ENCODE measurements at regions not wholly inside any gene's neighbourhood (a gene's known extent, or its start where the extent isn't known, plus 50 kb on each side); places are given as distances from the start of the nearest gene placed in this dataset.
"Not testable (repeated sequence)": the region's sequence is repeated elsewhere in the genome, so short reads cannot be mapped to it uniquely, and the experiment has no call there.

DNA sequence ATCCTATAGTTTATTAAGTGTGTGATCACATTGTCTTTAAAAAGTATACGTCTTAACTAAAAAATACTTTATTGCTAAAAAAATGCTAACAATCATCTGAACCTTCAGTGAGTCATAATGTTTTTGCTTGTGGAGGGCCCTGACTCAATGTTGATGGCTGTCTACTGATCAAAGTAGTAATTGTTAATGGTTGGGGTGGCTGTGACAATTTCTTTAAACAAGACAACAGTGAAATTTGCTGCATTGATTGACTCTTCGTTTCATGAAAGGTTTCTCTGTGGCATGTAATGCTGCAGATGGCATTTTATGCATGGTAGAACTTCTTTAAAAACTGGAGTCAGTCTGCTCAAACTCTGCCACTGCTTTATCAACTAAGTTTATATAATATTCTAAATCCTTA lies 101.4 kb upstream of the IL15 start:
- no peak for DNase-seq (ENCODE audit: low spot score)

DNA sequence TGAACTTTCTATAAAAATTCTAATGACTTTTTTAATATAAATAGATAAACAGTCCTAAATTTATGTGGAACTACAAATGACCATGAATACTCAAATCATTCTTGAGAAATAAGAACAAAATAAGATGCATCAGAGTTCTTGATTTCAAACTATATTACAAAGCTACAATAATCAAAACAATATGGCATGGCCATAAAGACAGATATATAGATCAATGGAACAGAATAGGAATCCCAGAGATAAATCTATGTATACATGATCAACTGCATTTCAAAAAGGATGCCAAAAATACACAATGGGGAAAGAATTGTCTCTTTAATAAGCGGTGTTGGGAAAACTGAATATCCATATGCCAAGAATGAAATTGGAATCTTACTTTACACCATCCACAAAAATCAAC lies 98.4 kb upstream of the IL15 start:
- DNase-seq (ENCODE audit: low spot score): no peak

DNA sequence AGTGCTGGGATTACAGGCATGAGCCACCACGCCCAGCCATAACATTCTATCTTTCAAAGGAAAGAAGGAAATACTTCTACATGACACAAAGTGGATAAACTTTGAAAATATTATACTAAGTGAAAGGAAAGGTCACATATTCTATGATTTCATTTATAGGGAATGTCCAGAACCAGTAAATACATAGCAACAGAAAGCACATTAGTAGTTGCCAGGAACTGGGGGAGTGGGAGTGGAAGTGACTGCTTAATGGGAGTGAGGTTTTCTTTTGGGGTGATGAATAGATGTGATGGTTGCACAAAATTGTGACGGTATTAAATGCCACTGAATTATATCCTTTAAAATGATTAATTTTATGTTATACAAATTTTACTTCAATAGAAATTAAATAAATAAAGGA lies 95.7 kb upstream of the IL15 start:
- DNase-seq (ENCODE audit: low spot score): no peak

DNA sequence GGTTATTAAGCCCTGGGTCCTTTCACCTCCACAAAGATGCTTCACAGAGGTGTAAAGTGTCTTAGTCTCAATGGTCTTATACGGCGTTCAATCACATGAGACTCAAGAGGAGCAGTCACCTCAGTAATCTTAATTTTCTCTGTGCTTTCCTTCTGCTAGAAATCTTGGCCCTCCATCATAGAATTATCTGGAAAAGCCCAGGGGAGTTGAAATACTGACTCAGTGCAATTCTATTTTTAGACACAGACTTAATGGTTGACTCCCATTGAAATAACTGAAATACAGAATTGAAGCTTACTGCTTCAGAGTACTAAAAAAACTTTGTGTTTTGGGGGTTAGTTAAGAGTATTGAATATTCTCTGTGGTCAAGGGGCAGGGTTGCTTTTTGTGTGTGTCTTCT lies 94.5 kb upstream of the IL15 start:
- no peak for DNase-seq (ENCODE audit: low spot score)

DNA sequence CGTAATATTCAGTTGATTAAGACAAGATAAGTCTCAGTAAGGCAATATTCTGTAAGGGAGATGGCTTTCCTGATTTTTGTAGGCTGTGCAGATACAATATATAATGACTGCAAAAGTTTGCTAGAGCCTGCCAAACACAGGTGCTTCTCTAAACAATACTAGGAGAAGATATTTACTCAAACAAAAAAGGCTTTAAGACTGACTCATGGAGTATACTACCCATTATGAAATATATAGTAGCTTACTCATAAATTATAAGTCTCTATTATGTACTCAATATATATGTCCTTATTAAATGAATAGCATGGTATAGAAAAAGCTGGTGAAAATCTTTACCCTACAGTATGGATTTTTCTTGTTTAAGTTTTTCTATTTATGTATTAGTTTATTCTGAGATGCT lies 93.2 kb upstream of the IL15 start:
- DNase-seq (ENCODE audit: low spot score): no peak

DNA sequence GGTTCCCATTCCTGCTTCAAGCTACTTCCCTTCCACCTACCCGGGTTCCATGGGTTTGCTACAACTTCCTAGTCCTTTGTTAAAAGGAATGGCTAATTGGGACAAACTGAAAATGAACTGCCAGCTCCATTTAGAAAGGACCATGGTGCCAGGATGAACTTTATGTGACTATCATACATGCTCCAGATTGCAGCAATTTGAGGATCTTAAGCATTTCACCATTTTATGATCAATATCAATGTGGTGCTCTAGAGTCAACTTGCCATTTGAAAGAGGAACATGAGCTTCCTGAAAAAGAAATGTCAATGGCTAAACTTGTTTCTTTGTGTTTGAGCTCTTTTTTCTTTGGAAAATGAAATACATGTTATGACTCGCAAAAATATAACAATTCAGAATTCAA lies 92.7 kb upstream of the IL15 start:
- no peak for DNase-seq (ENCODE audit: low spot score)

DNA sequence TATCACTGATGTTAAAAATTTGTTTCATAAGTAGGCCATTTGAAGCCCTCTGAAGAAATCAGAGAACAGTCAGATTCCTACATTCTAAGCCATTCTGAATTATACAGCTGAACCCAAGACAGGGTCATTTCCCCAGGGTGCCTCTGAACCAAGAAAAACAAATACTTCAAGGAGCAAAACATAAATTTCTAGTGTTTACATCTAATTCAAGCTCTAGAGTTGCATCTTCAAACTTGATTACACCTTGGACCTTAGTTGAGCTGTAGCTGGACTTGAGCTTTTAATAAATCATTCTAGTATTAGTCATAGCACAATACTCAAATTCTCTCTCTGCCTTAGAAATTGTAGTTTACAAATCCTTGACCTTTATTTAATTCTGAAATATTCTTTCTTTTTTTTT lies 87.6 kb upstream of the IL15 start:
- no peak for DNase-seq (ENCODE audit: low spot score)

DNA sequence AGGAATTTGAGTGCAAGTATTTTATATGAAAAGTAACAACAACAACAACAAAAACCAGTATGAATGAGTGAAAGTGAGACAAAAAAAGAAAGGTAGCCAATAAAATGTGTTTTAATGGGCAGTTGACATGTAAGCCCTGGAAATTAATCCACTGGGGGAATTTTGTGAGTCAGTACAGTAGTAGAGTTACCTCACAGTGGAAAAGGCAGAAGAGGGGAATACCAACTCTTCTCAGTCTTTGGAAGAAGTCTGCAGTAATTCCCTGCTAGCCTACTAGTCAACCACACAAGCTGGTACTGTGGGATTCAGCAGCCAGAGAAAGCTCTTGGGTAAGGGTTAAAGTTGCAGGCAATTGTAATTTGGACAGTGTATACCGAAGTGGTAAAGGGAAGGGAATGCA lies 76.3 kb upstream of the IL15 start:
- DNase-seq (ENCODE audit: low spot score): no peak

DNA sequence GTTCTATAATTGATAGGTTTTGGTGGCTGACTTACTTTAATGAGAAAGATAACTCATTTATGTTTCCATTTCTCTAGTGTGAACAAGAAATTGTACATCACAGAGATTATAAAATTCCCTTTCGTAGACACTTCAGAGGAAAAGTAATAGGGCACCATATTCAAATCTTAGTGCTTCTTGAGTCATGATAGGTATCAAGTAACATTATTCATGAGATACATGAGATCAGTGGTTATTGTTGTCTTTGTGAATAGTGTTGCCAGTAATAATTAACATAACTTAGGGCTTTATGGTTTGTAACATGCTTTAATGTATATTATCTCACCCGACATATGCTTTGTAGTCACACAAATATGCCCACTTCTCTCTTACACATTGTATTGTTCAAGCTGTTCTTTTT lies 73.7 kb upstream of the IL15 start:
- DNase-seq (ENCODE audit: low spot score): no peak

DNA sequence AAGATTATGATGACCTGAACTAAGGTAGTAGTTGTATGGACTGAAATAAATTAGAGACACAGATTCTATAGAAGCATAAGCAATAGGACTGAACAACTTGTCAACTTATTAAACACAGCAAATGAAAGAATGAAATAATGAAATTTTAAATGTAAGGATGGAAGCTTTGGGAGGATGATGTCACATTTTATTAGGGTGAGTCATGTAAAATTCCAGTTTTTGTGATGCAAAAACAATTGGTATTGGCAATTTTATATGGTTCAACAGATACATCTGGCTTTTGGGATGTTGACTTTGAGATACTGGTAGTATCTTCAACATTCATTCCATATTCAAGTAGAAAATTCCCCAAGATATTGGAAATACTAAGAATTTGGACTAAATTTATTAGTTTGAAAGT lies 72.7 kb upstream of the IL15 start:
- no peak for DNase-seq (ENCODE audit: low spot score)

DNA sequence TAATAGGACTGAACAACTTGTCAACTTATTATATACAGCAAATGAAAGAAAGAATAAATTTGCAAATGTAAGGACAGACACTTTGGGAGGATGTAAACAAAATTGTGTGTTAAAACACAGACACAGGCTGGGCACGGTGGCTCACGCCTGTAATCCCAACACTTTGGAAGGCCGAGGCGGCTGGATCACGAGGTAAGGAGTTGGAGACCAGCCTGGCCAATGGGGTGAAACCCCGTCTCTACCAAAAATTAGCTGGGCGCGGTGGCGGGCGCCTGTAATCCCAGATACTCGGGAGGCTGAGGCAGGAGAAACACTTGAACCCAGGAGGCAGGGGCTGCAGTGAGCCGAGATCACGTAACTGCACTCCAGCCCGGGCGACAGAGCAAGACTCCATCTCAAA lies 71.4 kb upstream of the IL15 start:
- not testable (repeated sequence) for DNase-seq (ENCODE audit: low spot score)

DNA sequence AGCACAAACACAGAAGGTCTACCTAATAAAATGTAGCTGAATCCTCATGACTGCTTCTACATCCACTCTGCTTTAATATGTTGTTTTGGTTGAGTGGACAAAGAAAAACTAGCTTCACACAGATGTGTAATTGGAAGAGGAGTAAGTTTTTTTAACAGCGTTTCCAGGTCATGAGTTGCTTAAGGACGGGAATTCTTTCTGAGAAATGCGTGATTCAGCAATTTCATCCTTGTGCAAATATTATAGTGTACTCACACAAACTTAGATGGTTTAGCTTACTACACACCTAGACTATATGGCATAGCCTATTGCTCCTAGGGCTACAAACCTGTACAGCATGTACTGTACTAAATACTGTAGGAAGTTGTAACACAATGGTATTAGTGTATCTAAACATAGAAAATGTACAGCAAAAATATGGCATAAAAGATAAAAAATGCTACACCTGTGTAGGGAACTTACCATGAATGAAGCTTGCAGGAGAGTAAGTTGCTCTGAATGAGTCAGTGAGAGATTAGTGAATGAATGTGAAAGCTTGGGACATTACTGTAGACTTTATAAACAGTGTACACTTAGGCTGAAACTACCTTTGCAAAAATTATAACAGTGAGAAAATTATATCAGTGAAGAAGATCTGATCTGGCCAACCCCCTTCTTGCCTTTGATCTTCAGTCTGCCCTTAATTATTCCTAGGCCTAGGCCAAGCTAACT lies 70.8 kb upstream of the IL15 start:
- DNase-seq (ENCODE audit: low spot score): no peak

DNA sequence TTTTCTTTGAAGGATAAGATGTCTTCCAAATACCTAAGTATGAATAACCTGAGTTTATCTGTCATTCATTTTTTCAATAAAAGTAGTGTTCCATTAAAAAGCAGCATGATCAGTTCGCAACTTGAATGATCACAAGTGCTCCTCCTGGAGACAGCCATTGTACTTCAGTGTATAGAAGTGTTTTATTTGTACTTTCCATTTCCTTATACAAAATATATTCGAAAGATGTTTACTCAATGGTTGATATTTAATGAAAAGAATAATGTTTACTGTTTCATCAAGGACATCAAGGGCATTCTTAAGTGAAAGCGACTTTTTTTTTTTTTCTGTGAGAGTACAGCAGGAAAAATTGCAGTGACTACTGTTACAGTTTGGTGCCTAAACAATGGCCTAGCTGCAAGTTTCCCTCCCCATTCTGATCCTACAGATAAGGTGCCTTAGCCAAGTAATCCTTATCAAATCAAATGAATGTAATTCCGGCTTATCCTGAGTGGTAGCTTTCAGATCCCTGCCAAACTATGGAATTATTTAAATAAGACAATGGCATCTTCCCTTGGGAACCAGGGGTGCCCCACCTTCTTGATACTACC lies 69.0 kb upstream of the IL15 start:
- DNase-seq (ENCODE audit: low spot score): no peak

DNA sequence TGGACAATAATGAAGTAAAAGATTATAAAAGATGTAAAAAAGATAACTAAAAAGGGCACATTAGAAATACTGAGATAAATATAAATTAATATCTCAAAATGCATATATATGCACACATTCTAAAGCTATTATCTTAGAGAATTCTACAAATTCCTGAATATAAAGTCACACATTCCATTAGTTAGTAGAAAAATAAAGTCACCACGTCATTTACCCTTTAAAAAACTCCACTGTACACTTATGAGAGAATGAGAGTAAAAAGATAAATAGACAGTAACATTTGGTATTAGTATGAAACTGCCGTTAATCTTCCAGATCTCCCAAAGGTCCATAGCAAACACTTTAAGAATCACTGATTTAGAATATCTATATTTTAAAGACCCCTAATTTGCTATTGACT lies 67.2 kb upstream of the IL15 start:
- no peak for DNase-seq (ENCODE audit: low spot score)

DNA sequence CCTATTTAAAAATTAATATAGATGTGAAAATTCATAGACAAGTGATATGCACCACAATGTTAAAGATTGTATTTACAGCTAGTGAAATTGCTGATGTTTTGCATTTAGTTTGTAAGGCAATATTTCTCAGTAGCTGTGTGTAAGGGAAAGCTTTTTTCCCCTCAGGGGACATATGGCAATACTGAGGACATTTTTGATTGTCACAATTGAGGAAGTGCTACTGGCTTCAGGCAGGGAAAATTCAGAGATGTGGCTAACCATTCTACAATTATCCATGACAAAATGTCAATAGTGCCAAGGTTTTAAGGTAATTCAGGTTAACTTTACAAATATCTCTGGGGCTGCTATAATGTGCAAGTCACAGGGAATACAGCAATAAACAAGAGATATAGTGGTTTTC lies 66.1 kb upstream of the IL15 start:
- DNase-seq (ENCODE audit: low spot score): no peak

DNA sequence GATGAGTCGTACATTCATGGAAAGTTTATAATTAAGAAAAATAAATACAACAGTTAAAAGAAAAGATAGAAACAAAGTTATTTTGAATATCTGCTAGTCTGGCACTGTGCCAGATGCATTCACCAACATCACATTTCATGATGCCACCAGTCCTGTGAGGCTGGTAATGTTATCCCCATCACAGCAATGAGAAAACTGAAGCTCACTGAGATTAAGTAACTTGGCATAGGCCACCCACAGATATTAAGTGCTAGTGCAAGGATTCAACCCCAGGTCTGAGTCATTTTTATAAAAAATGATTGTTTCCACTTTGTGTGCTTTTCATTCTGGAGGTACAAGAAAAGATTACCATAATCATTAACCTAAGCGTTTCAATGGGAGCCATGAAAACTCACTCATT lies 65.0 kb upstream of the IL15 start:
- DNase-seq (ENCODE audit: low spot score): no peak

DNA sequence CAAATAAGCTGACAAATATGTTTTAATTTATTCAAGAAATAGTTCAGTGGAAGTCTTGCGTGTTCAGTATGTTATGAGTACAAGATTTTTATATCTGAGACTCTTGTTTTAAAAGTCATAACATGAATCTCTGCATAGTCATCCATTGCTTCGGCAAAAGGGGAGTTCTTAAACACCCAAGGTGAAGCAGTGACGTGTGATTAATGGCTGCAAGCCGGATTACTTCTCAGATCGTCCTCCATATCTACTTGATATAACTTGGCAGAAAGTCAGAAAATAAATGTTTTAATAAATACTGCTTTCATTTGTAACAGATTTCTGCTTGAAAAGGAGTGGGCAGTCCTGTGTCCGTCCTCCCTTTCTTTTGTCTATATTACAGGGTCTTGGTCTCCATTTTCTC lies 64.6 kb upstream of the IL15 start:
- no peak for DNase-seq (ENCODE audit: low spot score)

DNA sequence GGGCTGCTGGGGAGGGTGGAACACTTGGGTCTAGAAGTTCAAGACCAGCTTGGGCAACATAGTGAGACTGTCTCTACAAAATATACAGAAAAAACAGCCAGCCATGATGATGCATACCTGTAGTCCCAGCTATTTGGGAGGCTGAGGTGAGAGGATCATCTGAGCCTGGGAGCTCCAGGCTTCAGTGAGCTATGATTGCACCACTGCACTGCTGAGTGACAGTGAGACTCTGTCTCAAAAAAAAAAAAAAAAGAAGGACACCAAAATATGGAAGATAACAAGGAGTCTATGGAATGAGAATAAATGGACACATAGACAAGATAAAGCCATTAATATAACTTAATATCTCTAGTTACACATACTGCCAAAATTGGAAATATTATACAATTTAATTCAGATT lies 62.7 kb upstream of the IL15 start:
- DNase-seq (ENCODE audit: low spot score): no peak

DNA sequence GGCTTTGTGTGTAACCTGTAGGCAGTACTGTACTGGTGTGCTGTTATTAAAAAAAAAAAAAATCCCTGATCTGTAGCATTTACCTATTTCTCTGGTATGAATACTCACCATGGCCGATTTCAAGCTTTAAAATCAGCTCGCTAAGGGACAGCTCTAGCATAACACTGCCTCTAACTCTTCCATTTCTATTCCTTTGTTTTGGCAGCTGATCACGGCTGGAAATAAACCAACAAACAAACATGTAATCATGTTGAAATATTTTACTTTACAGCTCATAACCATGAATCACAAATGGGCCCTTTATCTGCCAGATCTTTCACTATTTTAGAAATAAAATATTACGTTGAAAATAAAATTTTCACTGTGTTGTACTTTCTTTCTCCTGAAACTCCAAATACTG lies 60.5 kb upstream of the IL15 start:
- DNase-seq (ENCODE audit: low spot score): peak; percentile 7

DNA sequence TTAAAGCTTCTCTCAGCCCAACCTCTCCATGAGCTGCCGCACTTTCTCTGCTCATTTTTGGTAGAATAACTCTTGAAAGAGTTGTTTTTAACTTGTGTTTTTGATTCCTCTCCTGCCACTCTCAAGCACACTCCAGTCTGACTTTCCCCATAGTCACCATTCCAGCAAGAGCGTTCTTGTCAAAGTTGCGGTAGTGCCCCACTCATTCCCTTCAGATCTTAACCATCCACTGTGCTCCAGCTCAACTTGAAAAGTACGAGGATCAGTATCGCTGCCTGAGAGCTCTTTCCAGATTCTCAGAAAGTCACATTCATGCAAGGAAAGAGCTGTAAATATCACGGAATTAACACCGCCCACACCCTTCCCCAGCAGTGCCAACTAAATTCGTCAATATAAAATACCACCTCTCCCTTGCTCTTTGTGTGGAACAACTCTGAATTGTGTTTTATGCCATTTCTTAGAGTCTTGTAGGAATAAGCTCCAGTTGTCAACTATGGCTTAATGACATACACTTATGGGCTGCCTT lies 59.7 kb upstream of the IL15 start:
- DNase-seq (ENCODE audit: low spot score): peak; percentile 6

DNA sequence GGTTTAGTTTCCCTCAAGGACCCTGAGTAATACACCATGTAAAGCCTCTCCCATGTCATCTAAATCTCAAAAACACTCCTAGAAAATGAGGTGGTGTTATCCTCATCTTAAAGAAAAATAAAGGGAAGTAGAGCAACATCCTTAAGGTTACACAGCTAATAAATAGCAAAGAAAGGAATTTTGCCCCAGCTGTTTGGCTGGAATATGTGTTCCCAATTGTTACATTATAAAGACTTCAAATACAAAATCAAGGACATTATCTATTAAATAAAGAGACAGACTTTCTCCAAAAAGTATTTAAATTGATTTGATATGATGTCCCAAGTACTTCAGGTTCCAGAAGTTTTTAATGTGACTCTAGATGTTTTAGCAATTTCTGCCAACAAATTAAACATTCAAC lies 57.9 kb upstream of the IL15 start:
- no peak for DNase-seq (ENCODE audit: low spot score)

DNA sequence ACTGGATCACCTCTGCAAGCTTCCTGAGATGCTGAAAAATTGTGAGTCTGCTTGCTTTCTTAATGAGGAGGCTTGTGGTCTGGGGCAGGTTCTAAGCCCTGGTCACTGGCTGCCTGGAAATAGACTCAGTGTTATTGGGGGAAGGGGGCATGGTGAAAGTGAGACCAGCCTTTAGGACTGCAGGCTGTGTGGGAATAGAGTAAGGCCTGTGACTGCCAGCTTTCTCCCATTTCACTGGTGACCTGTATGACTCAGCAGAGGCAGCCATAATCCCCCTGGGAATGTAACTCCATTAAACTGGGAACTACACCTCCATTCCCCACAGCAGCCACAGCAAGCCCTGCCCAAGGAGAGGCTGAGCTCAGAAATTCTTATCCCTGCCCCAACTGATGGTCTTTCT lies 55.9 kb upstream of the IL15 start:
- no peak for DNase-seq (ENCODE audit: low spot score)

Measured in Ammon's horn (tissue), 1 donor.